Smooth muscle cell (in vitro differentiated cells): ENCODE measurements at regions not wholly inside any gene's neighbourhood (a gene's known extent, or its start where the extent isn't known, plus 50 kb on each side); places are given as distances from the start of the nearest gene placed in this dataset.

Source experiments
- DNase-seq: peaks from one replicate; lab custom pipeline; 2025; ENCODE audit not compliant: unreplicated experiment; lab: John Stamatoyannopoulos, UW
- H2AFZ ChIP-seq: fragments of 200-600 bp; sonication (generic); 2 replicates; pipeline ENCODE4 v1.6.0; 2016; ENCODE audit warnings: antibody characterized with exemption, low read depth, mild to moderate bottlenecking
- H3F3A ChIP-seq: fragments of 200-600 bp; sonication (generic); 2 replicates; pipeline ENCODE4 v1.6.0; 2017; ENCODE audit warnings: antibody characterized with exemption, low read depth
- H3K27ac ChIP-seq: fragments of 200-600 bp; sonication (generic); 2 replicates; pipeline ENCODE4 v1.5.1; 2016; ENCODE audit warnings: low read depth, mild to moderate bottlenecking
- H3K27me3 ChIP-seq: fragments of 200-600 bp; sonication (generic); 2 replicates; pipeline ENCODE4 v1.6.1; 2016; ENCODE audit warnings: low read depth, mild to moderate bottlenecking
- H3K36me3 ChIP-seq: fragments of 200-600 bp; sonication (generic); 2 replicates; pipeline ENCODE4 v1.5.1; 2016; ENCODE audit warnings: low read depth
- H3K4me1 ChIP-seq: fragments of 200-600 bp; sonication (generic); 2 replicates; pipeline ENCODE4 v1.5.1; 2016; ENCODE audit warnings: low read depth
- H3K4me2 ChIP-seq: fragments of 200-600 bp; sonication (generic); 2 replicates; pipeline ENCODE4 v1.6.0; 2016; ENCODE audit warnings: mild to moderate bottlenecking
- H3K4me3 ChIP-seq: fragments of 200-600 bp; sonication (generic); 2 replicates; pipeline ENCODE4 v1.5.1; 2016; ENCODE audit warnings: mild to moderate bottlenecking
- H3K79me2 ChIP-seq: fragments of 200-600 bp; sonication (generic); 2 replicates; pipeline ENCODE4 v1.6.0; 2016; ENCODE audit warnings: low read depth, mild to moderate bottlenecking
- H3K9ac ChIP-seq: fragments of 200-600 bp; sonication (generic); 2 replicates; pipeline ENCODE4 v1.6.0; 2016; ENCODE audit warnings: low read depth
- H3K9me3 ChIP-seq: fragments of 200-600 bp; sonication (generic); replicated peaks from 2 replicates; pipeline ENCODE4 v1.5.1; 2016; ENCODE audit warnings: low read depth
- H4K20me1 ChIP-seq: fragments of 200-600 bp; sonication (generic); 2 replicates; pipeline ENCODE4 v1.6.0; 2016; ENCODE audit warnings: low read depth
- WGBS: methylation state at CpG from one replicate; pipeline ENCODE4 v1.1.7; 2016; ENCODE audit warnings: low lambda C conversion rate; 5-methylcytosine and 5-hydroxymethylcytosine counted together
- TF ChIP-seq, protein P1 (sequence below): fragments of 200-600 bp; sonication (generic); IDR thresholded peaks from 2 replicates; pipeline ENCODE4 v1.5.1; 2017; ENCODE audit warnings: borderline replicate concordance, mild to moderate bottlenecking, antibody characterized with exemption; ENCODE audit not compliant: insufficient read depth, poor library complexity, severe bottlenecking

DNA sequence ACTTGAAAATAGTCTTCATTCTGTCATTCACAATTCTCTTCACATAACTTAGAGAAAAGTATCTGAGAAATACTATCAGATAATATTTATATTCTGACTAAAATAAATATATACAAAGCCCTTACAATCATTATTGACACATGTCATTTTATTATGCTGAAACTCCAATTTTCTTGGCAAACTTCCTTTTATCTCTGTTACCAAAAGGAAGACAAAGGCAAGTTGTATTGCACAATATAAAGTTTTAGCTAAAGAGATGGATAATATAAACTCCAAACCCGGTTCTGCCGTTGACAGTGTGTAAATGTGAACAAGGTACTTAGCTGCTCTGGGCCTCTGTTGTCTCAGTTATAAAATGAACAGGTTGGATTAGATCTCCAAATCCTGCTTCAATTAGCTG, 99.0 kb upstream of the MDFIC start:
- no peaks in the 10 kb centered on the region for H3K79me2 ChIP-seq
- TF ChIP-seq, protein P1, sequence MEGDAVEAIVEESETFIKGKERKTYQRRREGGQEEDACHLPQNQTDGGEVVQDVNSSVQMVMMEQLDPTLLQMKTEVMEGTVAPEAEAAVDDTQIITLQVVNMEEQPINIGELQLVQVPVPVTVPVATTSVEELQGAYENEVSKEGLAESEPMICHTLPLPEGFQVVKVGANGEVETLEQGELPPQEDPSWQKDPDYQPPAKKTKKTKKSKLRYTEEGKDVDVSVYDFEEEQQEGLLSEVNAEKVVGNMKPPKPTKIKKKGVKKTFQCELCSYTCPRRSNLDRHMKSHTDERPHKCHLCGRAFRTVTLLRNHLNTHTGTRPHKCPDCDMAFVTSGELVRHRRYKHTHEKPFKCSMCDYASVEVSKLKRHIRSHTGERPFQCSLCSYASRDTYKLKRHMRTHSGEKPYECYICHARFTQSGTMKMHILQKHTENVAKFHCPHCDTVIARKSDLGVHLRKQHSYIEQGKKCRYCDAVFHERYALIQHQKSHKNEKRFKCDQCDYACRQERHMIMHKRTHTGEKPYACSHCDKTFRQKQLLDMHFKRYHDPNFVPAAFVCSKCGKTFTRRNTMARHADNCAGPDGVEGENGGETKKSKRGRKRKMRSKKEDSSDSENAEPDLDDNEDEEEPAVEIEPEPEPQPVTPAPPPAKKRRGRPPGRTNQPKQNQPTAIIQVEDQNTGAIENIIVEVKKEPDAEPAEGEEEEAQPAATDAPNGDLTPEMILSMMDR: no peak
- no peaks in the 10 kb centered on the region for H3K4me1 ChIP-seq
- no peaks in the 10 kb centered on the region for H4K20me1 ChIP-seq
- H3K4me2 ChIP-seq: no peak overlapping the region
- WGBS: 96% methylated on average over 2 of the region's 2 CpGs
- no peak for DNase-seq
- H3K36me3 ChIP-seq: no peaks in the 10 kb centered on the region
- H3K9me3 ChIP-seq: no peaks in the 10 kb centered on the region
- no peak overlapping the region for H3K27ac ChIP-seq
- no peaks in the 10 kb centered on the region for H3K27me3 ChIP-seq
- no peak overlapping the region for H2AFZ ChIP-seq
- no peak overlapping the region for H3K4me3 ChIP-seq
- no peaks in the 10 kb centered on the region for H3F3A ChIP-seq
- no peak overlapping the region for H3K9ac ChIP-seq

DNA sequence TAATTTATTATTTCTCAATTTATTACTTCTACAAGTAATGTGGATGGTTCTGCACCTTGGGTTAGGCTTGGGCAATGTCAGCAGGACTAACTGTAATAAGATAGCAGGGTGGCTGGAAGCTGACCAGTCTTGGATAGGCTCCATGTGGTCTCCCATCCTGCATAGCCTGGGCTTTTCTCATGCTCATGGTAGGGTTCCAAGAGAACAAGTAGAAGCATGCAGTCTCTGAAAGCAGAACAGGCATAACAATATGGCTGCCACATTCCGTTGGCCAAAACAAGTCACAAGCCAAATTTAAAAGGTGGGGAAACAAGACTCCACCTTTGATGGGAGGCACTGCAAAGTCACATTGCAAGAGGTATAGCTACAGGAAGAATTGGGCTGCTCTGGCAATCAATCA, 98.6 kb upstream of the MDFIC start:
- Histone ChIP-seq H3K9me3 (no peaks in the 10 kb centered on the region), H3K4me1 (no peaks in the 10 kb centered on the region), H3K36me3 (no peaks in the 10 kb centered on the region), H3K9ac (no peak overlapping the region), H3K27me3 (no peaks in the 10 kb centered on the region), H3K4me3 (no peak overlapping the region), H4K20me1 (no peaks in the 10 kb centered on the region), H3F3A (no peaks in the 10 kb centered on the region), H3K4me2 (no peak overlapping the region), H3K27ac (no peak overlapping the region), H2AFZ (no peak overlapping the region), H3K79me2 (no peaks in the 10 kb centered on the region)
- 91% methylated on average over 1 of the region's 1 CpG for WGBS
- DNase-seq: no peak
- TF ChIP-seq, protein P1: no peak

DNA sequence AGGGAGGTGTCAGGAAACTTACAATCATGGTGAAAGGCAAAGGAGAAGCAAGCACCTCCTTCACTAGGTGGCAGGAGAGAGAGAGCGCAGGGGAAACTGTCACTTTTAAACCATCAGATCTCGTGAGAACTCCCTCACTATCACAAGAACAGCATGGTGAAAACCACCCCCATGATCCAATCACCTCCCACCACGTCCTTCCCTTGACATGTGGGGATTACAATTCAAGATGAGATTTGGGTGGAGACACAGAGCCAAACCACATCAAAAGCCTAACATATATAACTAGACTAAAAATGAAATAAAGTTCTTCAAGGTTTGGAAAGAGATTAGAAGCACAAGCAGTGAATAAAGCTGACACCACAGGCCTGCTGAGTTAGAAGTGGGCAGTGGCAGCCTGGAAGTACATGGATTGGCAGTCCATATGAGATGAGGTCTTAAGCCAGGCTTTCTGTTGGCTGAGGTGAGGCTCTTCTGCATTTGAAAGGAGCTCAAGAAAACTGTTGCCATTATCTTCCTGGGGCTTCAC, 96.4 kb upstream of the MDFIC start:
- DNase-seq: no peak
- H3K4me2 ChIP-seq: no peak overlapping the region
- no peak overlapping the region for H3K9ac ChIP-seq
- no peaks in the 10 kb centered on the region for H4K20me1 ChIP-seq
- H3K27me3 ChIP-seq: no peaks in the 10 kb centered on the region
- H3K9me3 ChIP-seq: no peaks in the 10 kb centered on the region
- 51% methylated on average over 3 of the region's 3 CpGs for WGBS
- no peaks in the 10 kb centered on the region for H3K79me2 ChIP-seq
- no peak overlapping the region for H3K4me3 ChIP-seq
- H3F3A ChIP-seq: no peaks in the 10 kb centered on the region
- H3K36me3 ChIP-seq: no peaks in the 10 kb centered on the region
- H3K27ac ChIP-seq: no peak overlapping the region
- TF ChIP-seq, protein P1: no peak
- no peak overlapping the region for H2AFZ ChIP-seq
- H3K4me1 ChIP-seq: no peaks in the 10 kb centered on the region

DNA sequence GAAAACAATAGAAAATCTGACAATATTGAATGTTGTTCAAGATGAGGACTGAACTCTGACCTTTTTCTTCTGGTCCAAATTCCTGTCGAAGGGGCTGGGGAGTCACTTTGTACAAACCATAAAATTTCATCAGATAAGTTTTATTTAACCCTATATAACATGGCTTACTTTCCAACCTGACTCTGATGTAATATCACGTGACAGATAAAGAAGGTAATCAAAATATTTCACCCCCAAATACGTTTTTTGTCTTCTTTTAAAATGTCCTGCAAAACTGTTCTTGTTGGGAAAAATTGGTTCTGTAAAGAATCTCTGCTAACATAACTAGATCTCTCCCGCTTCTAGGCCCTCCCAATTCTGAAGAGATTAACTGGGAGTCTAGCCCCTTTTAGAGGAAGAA, 90.9 kb upstream of the MDFIC start:
- H3K4me2 ChIP-seq: no peak overlapping the region
- H2AFZ ChIP-seq: no peak overlapping the region
- no peaks in the 10 kb centered on the region for H3K79me2 ChIP-seq
- TF ChIP-seq, protein P1: no peak
- H3F3A ChIP-seq: no peaks in the 10 kb centered on the region
- no peak overlapping the region for H3K4me3 ChIP-seq
- DNase-seq: no peak
- H3K9ac ChIP-seq: no peak overlapping the region
- H4K20me1 ChIP-seq: no peaks in the 10 kb centered on the region
- H3K27ac ChIP-seq: no peak overlapping the region
- no peaks in the 10 kb centered on the region for H3K36me3 ChIP-seq
- WGBS: 81% methylated on average over 4 of the region's 4 CpGs
- H3K27me3 ChIP-seq: no peaks in the 10 kb centered on the region
- no peaks in the 10 kb centered on the region for H3K9me3 ChIP-seq
- H3K4me1 ChIP-seq: no peaks in the 10 kb centered on the region
